Tibial nerve (tissue), 4 donors: ENCODE measurements at regions not wholly inside any gene's neighbourhood (a gene's known extent, or its start where the extent isn't known, plus 50 kb on each side); places are given as distances from the start of the nearest gene placed in this dataset.

Source experiments
- DNase-seq, 2 donors: peaks; one replicate each; pipeline ENCODE4 v3.0.0-alpha.2; 2019; ENCODE audit warnings: low spot score in 2 of 2
- H3K27ac ChIP-seq, 4 donors: fragments of 200-600 bp; sonication (generic) in 3 of 4; one replicate each; pipeline ENCODE4 v1.5.1; 2017 to 2019; ENCODE audit warnings: mild to moderate bottlenecking in 1 of 4
- H3K27me3 ChIP-seq, 2 donors: fragments of 200-600 bp; sonication (generic) in 1 of 2; one replicate each; pipeline versions ENCODE4 v1.5.1 to v1.6.0; 2017 to 2019
- H3K36me3 ChIP-seq, 3 donors: fragments of 200-600 bp; sonication (generic); one replicate each; pipeline ENCODE4 v1.5.1; 2018 to 2019
- H3K4me1 ChIP-seq, 4 donors: fragments of 200-600 bp; sonication (generic) in 3 of 4; one replicate each; pipeline ENCODE4 v1.5.1; 2017 to 2019
- H3K4me3 ChIP-seq, 4 donors: fragments of 200-600 bp; sonication (generic) in 3 of 4; one replicate each; pipeline ENCODE4 v1.5.1; 2017 to 2019; ENCODE audit warnings: mild to moderate bottlenecking in 1 of 4, moderate library complexity in 1 of 4
- H3K9me3 ChIP-seq, 4 donors: fragments of 200-600 bp; sonication (generic) in 3 of 4; one replicate each; pipeline ENCODE4 v1.5.1; 2017 to 2019
- CTCF ChIP-seq, 5 experiments: fragments of 200-600 bp in 3 of 5; fragments of 450-650 bp in 2 of 5; sonication (generic) in 3 of 5; IDR thresholded peaks; one replicate each; pipeline ENCODE4 v1.5.1; 2016 to 2019; ENCODE audit warnings: antibody characterized with exemption in 5 of 5, mild to moderate bottlenecking in 3 of 5, moderate library complexity in 2 of 5
- EP300 ChIP-seq, 2 donors: sonication (generic); formaldehyde crosslinking; IDR thresholded peaks; one replicate each; pipeline ENCODE4 v1.6.1; 2017; ENCODE audit warnings: antibody characterized with exemption in 2 of 2, mild to moderate bottlenecking in 1 of 2
- POLR2A ChIP-seq, 2 donors: fragments of 450-650 bp; IDR thresholded peaks; one replicate each; pipeline ENCODE4 v1.6.1; 2017; ENCODE audit warnings: antibody characterized with exemption in 2 of 2, mild to moderate bottlenecking in 2 of 2, moderate library complexity in 2 of 2
- WGBS, 2 donors: methylation state at CpG; one replicate each; pipeline ENCODE4 v1.1.5; 2018; 5-methylcytosine and 5-hydroxymethylcytosine counted together

- DNase-seq, result no peak
- no peaks in the 10 kb centered on the region for H3K36me3 ChIP-seq
- no peak overlapping the region for H3K4me3 ChIP-seq
- no peaks in the 10 kb centered on the region for H3K9me3 ChIP-seq
- 86 to 91% methylated on average over 12 to 14 of the region's 14 CpGs for WGBS, 2 donors
- H3K27ac ChIP-seq, result no peak overlapping the region
- H3K4me1 ChIP-seq, result no peaks in the 10 kb centered on the region
- TF ChIP-seq POLR2A (IDR thresholded peaks at IDR 0.05) (no peak), CTCF (IDR thresholded peaks at IDR 0.05) (no peak), EP300 (IDR thresholded peaks at IDR 0.05) (no peak)
- H3K27me3 ChIP-seq, result no peaks in the 10 kb centered on the region
Observed at GRCh38 chr1:104787866-104788510, 1038.3 kb downstream of the AMY1C start.

GRCh38 chr1:104791030-104791429 lies 1041.3 kb downstream of the AMY1C start:
- Histone ChIP-seq H3K4me1 (no peaks in the 10 kb centered on the region), H3K4me3 (no peak overlapping the region), H3K36me3 (no peaks in the 10 kb centered on the region), H3K27me3 (no peaks in the 10 kb centered on the region), H3K27ac (no peak overlapping the region), H3K9me3 (no peaks in the 10 kb centered on the region)
- no peak for DNase-seq
- TF ChIP-seq POLR2A (IDR thresholded peaks at IDR 0.05) (no peak), EP300 (IDR thresholded peaks at IDR 0.05) (no peak), CTCF (IDR thresholded peaks at IDR 0.05) (no peak)
- WGBS, 2 donors, result 92 to 97% methylated on average over 4 of the region's 4 CpGs

GRCh38 chr1:104794035-104794434 lies 1044.3 kb downstream of the AMY1C start:
- no peaks in the 10 kb centered on the region for H3K36me3 ChIP-seq
- no peaks in the 10 kb centered on the region for H3K27me3 ChIP-seq
- H3K4me3 ChIP-seq, result no peak overlapping the region
- DNase-seq, result no peak
- no peaks in the 10 kb centered on the region for H3K4me1 ChIP-seq
- TF ChIP-seq EP300 (IDR thresholded peaks at IDR 0.05) (no peak), CTCF (IDR thresholded peaks at IDR 0.05) (no peak), POLR2A (IDR thresholded peaks at IDR 0.05) (no peak)
- no peak overlapping the region for H3K27ac ChIP-seq
- H3K9me3 ChIP-seq, result no peaks in the 10 kb centered on the region

GRCh38 chr1:104795931-104796330 lies 1046.2 kb downstream of the AMY1C start:
- WGBS, 2 donors, result 80 to 85% methylated on average over 6 of the region's 6 CpGs
- Histone ChIP-seq H3K36me3 (no peaks in the 10 kb centered on the region), H3K27ac (no peak overlapping the region), H3K27me3 (no peaks in the 10 kb centered on the region), H3K4me1 (no peaks in the 10 kb centered on the region), H3K9me3 (no peaks in the 10 kb centered on the region), H3K4me3 (no peak overlapping the region)
- TF ChIP-seq CTCF (IDR thresholded peaks at IDR 0.05), result no peak
- TF ChIP-seq EP300 (IDR thresholded peaks at IDR 0.05), result no peak
- no peak for TF ChIP-seq POLR2A (IDR thresholded peaks at IDR 0.05)
- no peak for DNase-seq

GRCh38 chr1:104797982-104798381 lies 1048.3 kb downstream of the AMY1C start:
- no peaks in the 10 kb centered on the region for H3K9me3 ChIP-seq
- no peak for DNase-seq
- no peaks in the 10 kb centered on the region for H3K4me1 ChIP-seq
- TF ChIP-seq CTCF (IDR thresholded peaks at IDR 0.05), result no peak
- TF ChIP-seq POLR2A (IDR thresholded peaks at IDR 0.05), result no peak
- no peak for TF ChIP-seq EP300 (IDR thresholded peaks at IDR 0.05)
- H3K27ac ChIP-seq, result no peak overlapping the region
- 75 to 82% methylated on average over 2 of the region's 2 CpGs for WGBS, 2 donors
- no peaks in the 10 kb centered on the region for H3K27me3 ChIP-seq
- no peak overlapping the region for H3K4me3 ChIP-seq
- no peaks in the 10 kb centered on the region for H3K36me3 ChIP-seq
